Stimulated activated CD4-positive, alpha-beta T cell treated with anti-CD3 and anti-CD28 coated beads, Interleukin-15, amount 100 ng/mL, for 24 hours (primary cell): ENCODE measurements at regions not wholly inside any gene's neighbourhood (a gene's known extent, or its start where the extent isn't known, plus 50 kb on each side); places are given as distances from the start of the nearest gene placed in this dataset.
A peak's percentile ranks its signal among the peaks of the same experiment; 100 is the strongest.

Experiments used
- DNase-seq: peaks from one replicate; pipeline ENCODE4 v3.0.0-alpha.2; 2020

- no peak for DNase-seq
These were observed 72.7 kb upstream of the TAMM41 start for GRCh38 chr3:11919390-11919789.

- DNase-seq: no peak
These were observed 77.8 kb upstream of the TAMM41 start for GRCh38 chr3:11924518-11924917.

- no peak for DNase-seq
These were observed 75.8 kb upstream of the SYN2 start for GRCh38 chr3:11928381-11928780.

DNA sequence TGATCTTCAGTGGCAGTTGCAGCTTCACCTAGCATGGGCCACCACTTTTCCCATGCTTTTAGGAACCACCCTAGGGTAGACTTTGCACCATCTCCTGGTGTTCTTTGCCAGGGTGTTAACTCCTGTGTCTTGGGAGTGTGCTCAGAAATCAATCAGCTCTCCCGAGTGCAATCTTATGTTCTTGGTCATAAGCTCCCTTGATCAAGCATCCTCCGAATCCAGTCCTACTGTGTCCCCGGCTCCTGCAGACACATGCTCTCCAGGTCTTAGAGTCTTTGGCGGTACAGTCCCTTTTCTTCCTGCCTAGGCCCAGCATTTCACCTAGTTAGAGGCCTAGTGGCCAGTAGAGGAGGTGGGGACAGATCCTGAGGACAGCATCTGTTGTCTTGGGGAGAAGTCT, 74.7 kb upstream of the SYN2 start:
- DNase-seq: no peak

DNA sequence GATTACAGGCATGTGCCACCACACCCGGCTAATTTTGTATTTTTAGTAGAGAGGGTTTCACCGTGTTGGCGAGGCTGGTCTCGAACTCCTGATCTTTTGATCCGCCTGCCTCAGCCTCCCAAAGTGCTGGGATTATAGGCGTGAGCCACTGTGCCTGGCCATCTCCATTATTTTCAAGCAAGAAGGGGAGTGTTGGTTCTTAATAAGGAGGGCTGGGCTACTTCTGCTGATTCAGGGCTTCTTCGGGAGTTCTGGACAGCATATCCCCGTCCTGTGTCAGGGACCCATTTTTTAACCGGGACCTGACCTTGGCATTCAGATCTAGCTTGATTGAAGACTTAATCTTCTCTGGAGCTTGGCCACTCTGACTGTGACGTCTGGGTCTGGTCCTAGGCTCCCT, 74.1 kb upstream of the SYN2 start:
- DNase-seq: no peak

GRCh38 chr3:11932636-11933035, 71.6 kb upstream of the SYN2 start:
- DNase-seq: no peak

DNA sequence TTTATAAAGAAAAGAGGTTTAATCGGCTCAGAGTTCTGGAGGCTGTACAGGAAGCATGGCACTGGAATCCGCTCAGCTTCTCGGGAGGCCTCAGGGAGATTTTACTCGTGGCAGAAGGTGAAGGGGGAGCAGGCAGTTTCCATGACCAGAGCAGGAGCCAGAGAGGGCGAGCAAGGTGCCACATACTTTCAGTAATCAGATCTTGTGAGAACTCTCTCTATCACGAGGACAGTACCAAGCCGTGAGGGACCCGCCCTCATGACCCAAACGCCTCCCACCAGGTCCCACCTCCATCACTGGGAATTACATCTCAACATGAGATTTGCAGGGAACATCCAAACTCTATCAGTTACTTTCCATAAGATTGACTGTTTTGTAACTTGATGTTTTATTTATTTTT, 70.7 kb upstream of the SYN2 start:
- DNase-seq: no peak

- DNase-seq: peak; percentile 3
These were observed 60.0 kb upstream of the SYN2 start for GRCh38 chr3:11944052-11944673.

DNA sequence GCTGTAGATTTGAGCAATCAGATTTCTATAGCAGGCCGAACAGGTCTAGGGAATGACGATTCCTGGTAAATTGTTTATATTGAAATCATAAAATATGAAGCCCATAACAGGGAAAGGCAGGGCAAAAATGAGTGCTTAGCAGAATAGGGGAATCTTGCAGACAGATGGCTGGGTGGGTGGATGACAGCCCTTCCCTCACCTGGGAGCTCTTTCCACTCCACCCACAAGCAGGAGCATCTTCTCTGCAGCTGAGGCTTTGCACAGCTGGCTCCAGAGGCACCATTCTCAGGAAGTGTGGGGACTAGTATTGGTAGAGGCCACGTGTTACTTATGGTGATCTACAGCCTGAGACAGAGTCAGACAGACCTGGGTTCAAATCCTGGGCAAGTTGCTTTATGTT, 55.9 kb upstream of the SYN2 start:
- no peak for DNase-seq

- DNase-seq: no peak
These were observed 55.3 kb upstream of the SYN2 start for GRCh38 chr3:11948866-11949265.

- DNase-seq: no peak
These were observed 54.8 kb upstream of the SYN2 start for GRCh38 chr3:11949351-11949750.

- DNase-seq: no peak
These were observed 53.6 kb upstream of the SYN2 start for GRCh38 chr3:11950576-11950975.

GRCh38 chr3:11953350-11953749, 50.8 kb upstream of the SYN2 start:
- no peak for DNase-seq

- DNase-seq: no peak
These were observed 50.4 kb upstream of the SYN2 start for GRCh38 chr3:11953778-11954177.

- DNase-seq: no peak
These were observed 49.8 kb upstream of the SYN2 start for GRCh38 chr3:11954312-11954934.
